Gastrocnemius medialis (tissue), 4 donors: ENCODE measurements at regions not wholly inside any gene's neighbourhood (a gene's known extent, or its start where the extent isn't known, plus 50 kb on each side); places are given as distances from the start of the nearest gene placed in this dataset.

Experiments used
- POLR2A ChIP-seq, 2 donors: fragments of 450-650 bp; IDR thresholded peaks; one replicate each; pipeline ENCODE4 v1.6.1; 2017; ENCODE audit warnings: antibody characterized with exemption in 2 of 2, mild to moderate bottlenecking in 2 of 2, moderate library complexity in 2 of 2
- TF ChIP-seq, protein P1 (sequence below), 5 experiments: fragments of 450-650 bp in 3 of 5; fragments of 200-600 bp in 2 of 5; sonication (generic) in 2 of 5; IDR thresholded peaks in 4 of 5; conservative IDR thresholded peaks in 1 of 5; 1 replicate in 4 of 5; 2 replicates in 1 of 5; pipeline ENCODE4 v1.5.1; 2016 to 2019; ENCODE audit warnings: antibody characterized with exemption in 5 of 5, mild to moderate bottlenecking in 3 of 5, moderate library complexity in 3 of 5

GRCh38 chr17:72344613-72345012, 223.8 kb downstream of the SOX9 start:
- TF ChIP-seq POLR2A (IDR thresholded peaks at IDR 0.05): no peak
- TF ChIP-seq, protein P1, sequence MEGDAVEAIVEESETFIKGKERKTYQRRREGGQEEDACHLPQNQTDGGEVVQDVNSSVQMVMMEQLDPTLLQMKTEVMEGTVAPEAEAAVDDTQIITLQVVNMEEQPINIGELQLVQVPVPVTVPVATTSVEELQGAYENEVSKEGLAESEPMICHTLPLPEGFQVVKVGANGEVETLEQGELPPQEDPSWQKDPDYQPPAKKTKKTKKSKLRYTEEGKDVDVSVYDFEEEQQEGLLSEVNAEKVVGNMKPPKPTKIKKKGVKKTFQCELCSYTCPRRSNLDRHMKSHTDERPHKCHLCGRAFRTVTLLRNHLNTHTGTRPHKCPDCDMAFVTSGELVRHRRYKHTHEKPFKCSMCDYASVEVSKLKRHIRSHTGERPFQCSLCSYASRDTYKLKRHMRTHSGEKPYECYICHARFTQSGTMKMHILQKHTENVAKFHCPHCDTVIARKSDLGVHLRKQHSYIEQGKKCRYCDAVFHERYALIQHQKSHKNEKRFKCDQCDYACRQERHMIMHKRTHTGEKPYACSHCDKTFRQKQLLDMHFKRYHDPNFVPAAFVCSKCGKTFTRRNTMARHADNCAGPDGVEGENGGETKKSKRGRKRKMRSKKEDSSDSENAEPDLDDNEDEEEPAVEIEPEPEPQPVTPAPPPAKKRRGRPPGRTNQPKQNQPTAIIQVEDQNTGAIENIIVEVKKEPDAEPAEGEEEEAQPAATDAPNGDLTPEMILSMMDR (IDR thresholded peaks at IDR 0.05 in 4 of 5, conservative IDR thresholded peaks at IDR 0.05 in 1 of 5): no peak
